ENCODE measurements at regions not wholly inside any gene's neighbourhood (a gene's known extent, or its start where the extent isn't known, plus 50 kb on each side); places are given as distances from the start of the nearest gene placed in this dataset.
A peak's percentile ranks its signal among the peaks of the same experiment; 100 is the strongest.

GRCh38 chr20:23188377-23189169 lies 102.4 kb upstream of the CD93 start:
- H3K9ac ChIP-seq (replicated peaks; ENCODE audit: extremely low read depth, insufficient read depth, low read length) = no peak overlapping the region
- no peaks in the 10 kb centered on the region for H3K36me3 ChIP-seq (ENCODE audit: control insufficient read depth in 2 of 2, extremely low read depth in 1 of 2, insufficient read depth in 2 of 2, low read length in 2 of 2)
- no peak overlapping the region for H2AFZ ChIP-seq (ENCODE audit: low read depth, low read length)
- no peaks in the 10 kb centered on the region for H4K20me1 ChIP-seq (replicated peaks; ENCODE audit: control insufficient read depth, extremely low read depth, insufficient read depth, low read length)
- CTCF ChIA-PET = interaction anchor here (0.7 to 3.9 kb wide), 3 partner anchors 13 to 138 kb away, joined by 3 to 13 read pairs (median 4); no protein-coding TSS in a partner anchor
- dilution Hi-C loops (cut with MboI; ENCODE audit: extremely low pct_ligation_motif_present, low sequenced_read_pairs) = no loop called here
- POLR2A ChIA-PET = no interaction called here
- peak; percentile 53 for FAIRE-seq
- intact Hi-C loops (cut with micrococcal nuclease) = loop anchor here (10.0 kb wide), 1 partner anchor 394 kb away; no protein-coding TSS in a partner anchor
- no peaks in the 10 kb centered on the region for H3K4me1 ChIP-seq (ENCODE audit: control insufficient read depth, extremely low read depth, insufficient read depth, low read length)
- H3K4me3 ChIP-seq (replicated peaks in 1 of 3; ENCODE audit: insufficient read depth in 1 of 3, low read depth in 1 of 3, low read length in 3 of 3) = no peak overlapping the region
- no peak overlapping the region for H3K4me2 ChIP-seq (ENCODE audit: insufficient read depth, low read length)
- no peak for TF ChIP-seq EZH2 (IDR thresholded peaks at IDR 0.05; ENCODE audit: borderline replicate concordance, low read depth, low read length, severe bottlenecking)
- TF ChIP-seq POLR2A (IDR thresholded peaks at IDR 0.05; ENCODE audit: low read depth, low read length) = no peak
- no peak for TF ChIP-seq MAX (IDR thresholded peaks at IDR 0.05; ENCODE audit: insufficient read depth, insufficient read length)
- no peak for TF ChIP-seq MYC (IDR thresholded peaks at IDR 0.05; ENCODE audit: low read depth, low read length)
- no peak for TF ChIP-seq FOS (IDR thresholded peaks at IDR 0.05; ENCODE audit: borderline replicate concordance, insufficient read depth, low read length)
- TF ChIP-seq POLR2AphosphoS5 (IDR thresholded peaks at IDR 0.05; ENCODE audit: insufficient read depth, low read depth, low read length) = no peak
- TF ChIP-seq CTCF (IDR thresholded peaks at IDR 0.05; ENCODE audit: extremely low read depth in 1 of 2, insufficient read depth in 1 of 2, low read depth in 1 of 2, low read length in 2 of 2) = no peak
- TF ChIP-seq GATA2 (IDR thresholded peaks at IDR 0.05; ENCODE audit: insufficient read depth, insufficient read length, low read depth, low read length) = no peak
- TF ChIP-seq JUN (IDR thresholded peaks at IDR 0.05; ENCODE audit: borderline replicate concordance, insufficient read depth, insufficient read length, low read depth) = no peak
- BruUV-seq (replicated peaks) = no TSS peak
- H3K79me2 ChIP-seq (ENCODE audit: control insufficient read depth, insufficient read depth, low read length) = no peaks in the 10 kb centered on the region
- H3K9me1 ChIP-seq (replicated peaks; ENCODE audit: control insufficient read depth, extremely low read depth, insufficient read depth, low read length) = no peaks in the 10 kb centered on the region
- H3K27ac ChIP-seq (ENCODE audit: insufficient read depth, low read depth, low read length) = no peak overlapping the region
- no peaks in the 10 kb centered on the region for H3K9me3 ChIP-seq (replicated peaks; ENCODE audit: control insufficient read depth, insufficient read depth, low read length)
- no peaks in the 10 kb centered on the region for H3K27me3 ChIP-seq (ENCODE audit: control insufficient read depth in 2 of 2, insufficient read depth in 2 of 2, low read length in 2 of 2)
- DNase-seq (ENCODE audit: low read depth, low spot score) = no peak

Measured in endothelial cell of umbilical vein (primary cell).